ENCODE measurements at regions not wholly inside any gene's neighbourhood (a gene's known extent, or its start where the extent isn't known, plus 50 kb on each side); places are given as distances from the start of the nearest gene placed in this dataset.

- no peak for TF ChIP-seq CTCF (IDR thresholded peaks at IDR 0.05 in 4 of 5, conservative IDR thresholded peaks at IDR 0.05 in 1 of 5)
- TF ChIP-seq POLR2A (IDR thresholded peaks at IDR 0.05): no peak
These were observed 1374.2 kb downstream of the FAM181B start for GRCh38 chr11:81359476-81359875.

All from gastrocnemius medialis (tissue), 4 donors.